Astrocyte (in vitro differentiated cells and primary cell): ENCODE measurements at regions not wholly inside any gene's neighbourhood (a gene's known extent, or its start where the extent isn't known, plus 50 kb on each side); places are given as distances from the start of the nearest gene placed in this dataset.

ENCODE experiments used
- EZH2 ChIP-seq: IDR thresholded peaks from 2 replicates; pipeline ENCODE4 v1.6.1; 2012; ENCODE audit warnings: mild to moderate bottlenecking, low read length, inconsistent platforms; ENCODE audit not compliant: insufficient read depth
- TF ChIP-seq, protein P1 (sequence below): IDR thresholded peaks from 2 replicates; pipeline ENCODE4 v1.5.1; 2011; ENCODE audit warnings: low read depth, mild to moderate bottlenecking, inconsistent platforms, low read length, moderate library complexity; ENCODE audit not compliant: insufficient read depth

DNA sequence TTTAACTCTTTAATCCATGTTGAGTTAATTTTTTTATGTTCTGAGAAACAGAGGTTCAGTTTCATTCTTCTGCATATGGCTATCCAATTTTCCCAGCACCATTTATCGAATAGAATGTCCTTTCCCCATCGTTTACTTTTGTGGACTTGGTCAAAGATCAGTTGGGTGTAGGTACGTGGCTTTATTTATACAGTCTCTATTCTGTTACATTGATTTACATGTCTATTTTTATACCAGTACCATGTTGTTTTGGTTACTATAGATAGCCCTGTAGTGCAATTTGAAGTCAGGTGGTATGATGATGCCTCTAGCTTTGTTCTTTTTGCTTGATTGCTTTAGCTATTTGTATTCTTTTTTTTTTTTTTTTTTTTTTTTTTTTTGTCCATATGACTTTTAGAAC is 462.0 kb downstream of the HTR1A start:
- TF ChIP-seq, protein P1, sequence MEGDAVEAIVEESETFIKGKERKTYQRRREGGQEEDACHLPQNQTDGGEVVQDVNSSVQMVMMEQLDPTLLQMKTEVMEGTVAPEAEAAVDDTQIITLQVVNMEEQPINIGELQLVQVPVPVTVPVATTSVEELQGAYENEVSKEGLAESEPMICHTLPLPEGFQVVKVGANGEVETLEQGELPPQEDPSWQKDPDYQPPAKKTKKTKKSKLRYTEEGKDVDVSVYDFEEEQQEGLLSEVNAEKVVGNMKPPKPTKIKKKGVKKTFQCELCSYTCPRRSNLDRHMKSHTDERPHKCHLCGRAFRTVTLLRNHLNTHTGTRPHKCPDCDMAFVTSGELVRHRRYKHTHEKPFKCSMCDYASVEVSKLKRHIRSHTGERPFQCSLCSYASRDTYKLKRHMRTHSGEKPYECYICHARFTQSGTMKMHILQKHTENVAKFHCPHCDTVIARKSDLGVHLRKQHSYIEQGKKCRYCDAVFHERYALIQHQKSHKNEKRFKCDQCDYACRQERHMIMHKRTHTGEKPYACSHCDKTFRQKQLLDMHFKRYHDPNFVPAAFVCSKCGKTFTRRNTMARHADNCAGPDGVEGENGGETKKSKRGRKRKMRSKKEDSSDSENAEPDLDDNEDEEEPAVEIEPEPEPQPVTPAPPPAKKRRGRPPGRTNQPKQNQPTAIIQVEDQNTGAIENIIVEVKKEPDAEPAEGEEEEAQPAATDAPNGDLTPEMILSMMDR, result no peak
- no peak for TF ChIP-seq EZH2
